Panc1 (cell line): ENCODE measurements at regions not wholly inside any gene's neighbourhood (a gene's known extent, or its start where the extent isn't known, plus 50 kb on each side); places are given as distances from the start of the nearest gene placed in this dataset.
"Not testable (repeated sequence)": the region's sequence is repeated elsewhere in the genome, so short reads cannot be mapped to it uniquely, and the experiment has no call there.

Source experiments
- ATAC-seq: fragments of 200-7000 bp; cut with Tn5 transposase; 2 replicates; pipeline ENCODE4 v1.9.1; 2020; ENCODE audit warnings: mild to moderate bottlenecking, moderate library complexity
- BruUV-seq: library from RNA; stranded (reverse); fragments of 400-500 nt; replicated peaks from 2 replicates; lab custom pipeline; 2021; lab: Mats Ljungman, UMichigan
- CTCF ChIA-PET: fragments of 300-600 bp; sonication (Branson Sonifier 250); formaldehyde crosslinking; loops from one replicate; lab custom pipeline; 2022; ENCODE audit warnings: antibody characterized with exemption; lab: Charles Lee
- POLR2A ChIA-PET: fragments of 300-600 bp; sonication (Branson Sonifier 250); formaldehyde crosslinking; loops from one replicate; lab custom pipeline; 2022; ENCODE audit warnings: antibody characterized with exemption; lab: Charles Lee
- DNase-seq: peaks from one replicate; pipeline ENCODE4 v3.0.0-alpha.2; 2010; ENCODE audit warnings: low read depth, low spot score
- H3K27ac ChIP-seq: 2 replicates; pipeline ENCODE4 v1.5.1; 2011; ENCODE audit warnings: mild to moderate bottlenecking, low read length, inconsistent platforms
- H3K27me3 ChIP-seq: fragments of 200-500 bp; sonication (Bioruptor generic); 2 replicates; pipeline ENCODE4 v1.6.0; 2014; ENCODE audit warnings: low read length, inconsistent platforms; ENCODE audit not compliant: control insufficient read depth, insufficient read depth
- H3K36me3 ChIP-seq: fragments of 200-500 bp; sonication (Bioruptor generic); 2 replicates; pipeline ENCODE4 v1.5.1; 2014; ENCODE audit warnings: inconsistent platforms, mild to moderate bottlenecking, low read length, moderate library complexity; ENCODE audit not compliant: control insufficient read depth, insufficient read depth
- H3K4me1 ChIP-seq: 2 replicates; pipeline ENCODE4 v1.5.1; 2011; ENCODE audit warnings: inconsistent platforms, mild to moderate bottlenecking, low read length, moderate library complexity; ENCODE audit not compliant: control insufficient read depth, insufficient read depth
- H3K4me3 ChIP-seq, 2 experiments: 2 replicates each; pipeline ENCODE4 v1.5.1; 2011 to 2012; ENCODE audit warnings: low read depth in 2 of 2, low read length in 2 of 2, mild to moderate bottlenecking in 2 of 2, inconsistent platforms in 1 of 2, moderate library complexity in 1 of 2
- H3K9me3 ChIP-seq: fragments of 200-500 bp; sonication (Bioruptor generic); 2 replicates; pipeline ENCODE4 v1.5.1; 2014; ENCODE audit warnings: low read depth, mild to moderate bottlenecking, inconsistent platforms, low read length, moderate library complexity; ENCODE audit not compliant: control insufficient read depth, insufficient read depth
- POLR2AphosphoS5 ChIP-seq: IDR thresholded peaks from 2 replicates; pipeline ENCODE4 v1.6.1; 2012; ENCODE audit warnings: mild to moderate bottlenecking, low read depth, low read length, moderate library complexity
- SIN3A ChIP-seq: IDR thresholded peaks from 2 replicates; pipeline ENCODE4 v1.6.1; 2012; ENCODE audit warnings: low read depth, mild to moderate bottlenecking, low read length, moderate library complexity, borderline replicate concordance; ENCODE audit not compliant: insufficient read depth
- TCF7L2 ChIP-seq: IDR thresholded peaks from 2 replicates; pipeline ENCODE4 v1.6.1; 2011; ENCODE audit warnings: mild to moderate bottlenecking, low read depth, low read length, inconsistent platforms
- in situ Hi-C: cut with HindIII; loops from 2 replicates; pipeline ENCODE4 v1.10.0; 2016; ENCODE audit warnings: low sequenced_read_pairs, low pct_unique_long_range_greater_than_20kb
- intact Hi-C: fragments of 100-400 bp; cut with micrococcal nuclease; formaldehyde crosslinking; loops from one replicate; pipeline ENCODE4 v1.10.0; 2022; ENCODE audit not compliant: unreplicated experiment
- TF ChIP-seq, protein P1 (sequence below): fragments of 450-650 bp; IDR thresholded peaks from 2 replicates; pipeline ENCODE4 v1.5.1; 2017; ENCODE audit warnings: mild to moderate bottlenecking
- TF ChIP-seq, protein P2 (sequence below), 2 experiments: IDR thresholded peaks; 2 replicates each; pipeline ENCODE4 v1.6.1; 2011 to 2012; ENCODE audit warnings: low read depth in 2 of 2, control low read depth in 1 of 2, low read length in 1 of 2, mild to moderate bottlenecking in 1 of 2, moderate library complexity in 1 of 2; ENCODE audit not compliant: insufficient read depth in 1 of 2

DNA sequence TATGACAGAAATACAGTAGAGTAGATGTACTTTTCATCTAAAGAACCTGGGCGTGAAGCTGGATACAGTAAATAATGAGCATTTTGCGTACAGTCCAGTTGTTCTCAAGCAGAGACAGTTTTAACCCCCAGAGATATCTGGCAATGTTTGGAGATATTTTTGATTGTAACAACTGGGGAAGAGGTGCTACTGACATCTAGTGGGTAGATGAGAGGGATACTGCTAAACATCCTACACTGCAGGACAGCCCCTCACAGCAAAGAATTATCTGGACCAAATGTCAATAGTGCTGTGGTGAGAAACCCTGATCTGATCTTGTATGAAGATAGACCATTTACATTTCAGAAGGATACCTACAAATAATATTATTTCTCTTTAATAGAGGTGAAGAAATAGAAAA is 200.2 kb upstream of the FAM47A start:
- no peaks in the 10 kb centered on the region for H3K4me1 ChIP-seq
- in situ Hi-C loops, result no loop called here
- BruUV-seq, result no TSS peak
- ATAC-seq (no peak), DNase-seq (no peak)
- intact Hi-C loops, result no loop called here
- H3K27ac ChIP-seq, result no peak overlapping the region
- no peaks in the 10 kb centered on the region for H3K27me3 ChIP-seq
- POLR2A ChIA-PET, result no interaction called here
- CTCF ChIA-PET, result no interaction called here
- no peak overlapping the region for H3K4me3 ChIP-seq
- TF ChIP-seq, protein P1, sequence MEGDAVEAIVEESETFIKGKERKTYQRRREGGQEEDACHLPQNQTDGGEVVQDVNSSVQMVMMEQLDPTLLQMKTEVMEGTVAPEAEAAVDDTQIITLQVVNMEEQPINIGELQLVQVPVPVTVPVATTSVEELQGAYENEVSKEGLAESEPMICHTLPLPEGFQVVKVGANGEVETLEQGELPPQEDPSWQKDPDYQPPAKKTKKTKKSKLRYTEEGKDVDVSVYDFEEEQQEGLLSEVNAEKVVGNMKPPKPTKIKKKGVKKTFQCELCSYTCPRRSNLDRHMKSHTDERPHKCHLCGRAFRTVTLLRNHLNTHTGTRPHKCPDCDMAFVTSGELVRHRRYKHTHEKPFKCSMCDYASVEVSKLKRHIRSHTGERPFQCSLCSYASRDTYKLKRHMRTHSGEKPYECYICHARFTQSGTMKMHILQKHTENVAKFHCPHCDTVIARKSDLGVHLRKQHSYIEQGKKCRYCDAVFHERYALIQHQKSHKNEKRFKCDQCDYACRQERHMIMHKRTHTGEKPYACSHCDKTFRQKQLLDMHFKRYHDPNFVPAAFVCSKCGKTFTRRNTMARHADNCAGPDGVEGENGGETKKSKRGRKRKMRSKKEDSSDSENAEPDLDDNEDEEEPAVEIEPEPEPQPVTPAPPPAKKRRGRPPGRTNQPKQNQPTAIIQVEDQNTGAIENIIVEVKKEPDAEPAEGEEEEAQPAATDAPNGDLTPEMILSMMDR, result peak; percentile 32; the same call in 1 of the 2 replicates
- TF ChIP-seq POLR2AphosphoS5 (no peak), TCF7L2 (no peak), SIN3A (no peak)
- TF ChIP-seq, protein P2, sequence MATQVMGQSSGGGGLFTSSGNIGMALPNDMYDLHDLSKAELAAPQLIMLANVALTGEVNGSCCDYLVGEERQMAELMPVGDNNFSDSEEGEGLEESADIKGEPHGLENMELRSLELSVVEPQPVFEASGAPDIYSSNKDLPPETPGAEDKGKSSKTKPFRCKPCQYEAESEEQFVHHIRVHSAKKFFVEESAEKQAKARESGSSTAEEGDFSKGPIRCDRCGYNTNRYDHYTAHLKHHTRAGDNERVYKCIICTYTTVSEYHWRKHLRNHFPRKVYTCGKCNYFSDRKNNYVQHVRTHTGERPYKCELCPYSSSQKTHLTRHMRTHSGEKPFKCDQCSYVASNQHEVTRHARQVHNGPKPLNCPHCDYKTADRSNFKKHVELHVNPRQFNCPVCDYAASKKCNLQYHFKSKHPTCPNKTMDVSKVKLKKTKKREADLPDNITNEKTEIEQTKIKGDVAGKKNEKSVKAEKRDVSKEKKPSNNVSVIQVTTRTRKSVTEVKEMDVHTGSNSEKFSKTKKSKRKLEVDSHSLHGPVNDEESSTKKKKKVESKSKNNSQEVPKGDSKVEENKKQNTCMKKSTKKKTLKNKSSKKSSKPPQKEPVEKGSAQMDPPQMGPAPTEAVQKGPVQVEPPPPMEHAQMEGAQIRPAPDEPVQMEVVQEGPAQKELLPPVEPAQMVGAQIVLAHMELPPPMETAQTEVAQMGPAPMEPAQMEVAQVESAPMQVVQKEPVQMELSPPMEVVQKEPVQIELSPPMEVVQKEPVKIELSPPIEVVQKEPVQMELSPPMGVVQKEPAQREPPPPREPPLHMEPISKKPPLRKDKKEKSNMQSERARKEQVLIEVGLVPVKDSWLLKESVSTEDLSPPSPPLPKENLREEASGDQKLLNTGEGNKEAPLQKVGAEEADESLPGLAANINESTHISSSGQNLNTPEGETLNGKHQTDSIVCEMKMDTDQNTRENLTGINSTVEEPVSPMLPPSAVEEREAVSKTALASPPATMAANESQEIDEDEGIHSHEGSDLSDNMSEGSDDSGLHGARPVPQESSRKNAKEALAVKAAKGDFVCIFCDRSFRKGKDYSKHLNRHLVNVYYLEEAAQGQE (IDR thresholded peaks at IDR 0.05; ENCODE audit: insufficient read depth in 1 of 2, low read depth in 2 of 2, low read length in 1 of 2), result no peak
- H3K36me3 ChIP-seq, result no peaks in the 10 kb centered on the region
- H3K9me3 ChIP-seq, result no peaks in the 10 kb centered on the region

DNA sequence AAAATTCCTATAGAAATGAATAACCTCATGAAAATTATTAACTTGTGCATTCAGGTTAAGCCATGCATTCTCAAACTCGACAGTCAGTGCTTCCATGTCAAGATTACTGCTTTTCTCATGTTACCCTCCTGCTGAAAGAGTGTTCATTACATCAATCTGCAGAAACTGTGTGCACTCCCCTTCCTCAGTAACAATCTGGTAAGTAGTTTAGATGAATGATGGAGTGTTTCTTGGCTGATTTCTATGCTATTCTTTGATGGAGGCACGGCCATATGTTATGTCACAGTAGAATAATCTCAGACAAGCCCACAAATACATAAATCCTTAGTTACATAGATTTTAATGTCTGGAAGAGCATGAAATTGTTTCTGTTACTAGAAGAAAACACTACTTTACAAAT is 193.3 kb upstream of the FAM47A start:
- Histone ChIP-seq H3K27ac (no peak overlapping the region), H3K27me3 (no peaks in the 10 kb centered on the region), H3K36me3 (no peaks in the 10 kb centered on the region), H3K4me3 (no peak overlapping the region), H3K4me1 (no peaks in the 10 kb centered on the region), H3K9me3 (no peaks in the 10 kb centered on the region)
- no TSS peak for BruUV-seq
- ATAC-seq, result no peak
- TF ChIP-seq SIN3A (no peak), POLR2AphosphoS5 (no peak), TCF7L2 (no peak)
- TF ChIP-seq, protein P2 (IDR thresholded peaks at IDR 0.05; ENCODE audit: insufficient read depth in 1 of 2, low read depth in 2 of 2, low read length in 1 of 2), result no peak
- TF ChIP-seq, protein P1, result no peak
- ChIA-PET POLR2A (no interaction called here), CTCF (no interaction called here)
- intact Hi-C loops (no loop called here), in situ Hi-C loops (no loop called here)
- DNase-seq, result no peak

DNA sequence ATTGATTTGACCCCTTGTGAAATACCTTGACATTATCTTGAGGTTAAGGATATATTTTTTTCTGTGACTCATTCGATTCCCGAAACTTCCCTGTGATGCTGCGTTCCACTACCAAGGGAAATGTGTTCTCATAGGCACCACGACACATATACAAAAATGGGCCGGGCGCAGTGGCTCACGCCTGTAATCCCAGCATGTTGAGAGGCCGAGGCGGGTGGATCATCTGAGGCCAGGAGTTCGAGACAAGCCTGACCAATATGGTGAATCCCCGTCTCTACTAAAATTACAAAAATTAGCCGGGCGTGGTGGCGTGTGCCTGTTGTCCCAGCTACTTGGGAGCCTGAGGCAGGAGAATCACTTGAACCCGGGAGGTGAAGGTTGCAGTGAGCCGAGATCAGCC is 188.3 kb upstream of the FAM47A start:
- H3K36me3 ChIP-seq, ATAC-seq, BruUV-seq, DNase-seq, H3K4me3 ChIP-seq, intact Hi-C loops, H3K27ac ChIP-seq, H3K9me3 ChIP-seq, in situ Hi-C loops, CTCF ChIA-PET, POLR2A ChIA-PET, H3K4me1 ChIP-seq, H3K27me3 ChIP-seq: not testable (repeated sequence)
